ENCODE measurements at regions not wholly inside any gene's neighbourhood (a gene's known extent, or its start where the extent isn't known, plus 50 kb on each side); places are given as distances from the start of the nearest gene placed in this dataset.

- no peak for DNase-seq
Measured at GRCh38 chr9:99555792-99556191, 265.9 kb upstream of the NR4A3 start.

- no peak for DNase-seq
Measured at GRCh38 chr9:99556998-99557397, 264.7 kb upstream of the NR4A3 start.

- DNase-seq = no peak
Measured at GRCh38 chr9:99557816-99558215, 263.9 kb upstream of the NR4A3 start.

GRCh38 chr9:99559776-99560175, 261.9 kb upstream of the NR4A3 start:
- no peak for DNase-seq

GRCh38 chr9:99560561-99560960, 261.1 kb upstream of the NR4A3 start:
- DNase-seq = no peak

- DNase-seq = no peak
Measured at GRCh38 chr9:99561509-99561917, 260.2 kb upstream of the NR4A3 start.

GRCh38 chr9:99561961-99562565, 259.6 kb upstream of the NR4A3 start:
- no peak for DNase-seq

GRCh38 chr9:99563364-99563763, 258.3 kb upstream of the NR4A3 start:
- no peak for DNase-seq

GRCh38 chr9:99565203-99565602, 256.5 kb upstream of the NR4A3 start:
- no peak for DNase-seq

GRCh38 chr9:99567436-99567835, 254.2 kb upstream of the NR4A3 start:
- DNase-seq = no peak

- no peak for DNase-seq
Measured at GRCh38 chr9:99569840-99570239, 251.8 kb upstream of the NR4A3 start.

GRCh38 chr9:99572567-99572966, 249.1 kb upstream of the NR4A3 start:
- no peak for DNase-seq

- DNase-seq = no peak
Measured at GRCh38 chr9:99573085-99573484, 248.6 kb upstream of the NR4A3 start.

- DNase-seq = no peak
Measured at GRCh38 chr9:99573886-99574285, 247.8 kb upstream of the NR4A3 start.

- DNase-seq = no peak
Measured at GRCh38 chr9:99576002-99576401, 245.7 kb upstream of the NR4A3 start.

- DNase-seq = no peak
Measured at GRCh38 chr9:99576876-99577275, 244.8 kb upstream of the NR4A3 start.

- no peak for DNase-seq
Measured at GRCh38 chr9:99577351-99577750, 244.3 kb upstream of the NR4A3 start.

- DNase-seq = no peak
Measured at GRCh38 chr9:99578666-99579065, 243.0 kb upstream of the NR4A3 start.

- no peak for DNase-seq
Measured at GRCh38 chr9:99579964-99580363, 241.7 kb upstream of the NR4A3 start.

- DNase-seq = no peak
Measured at GRCh38 chr9:99582814-99583213, 238.9 kb upstream of the NR4A3 start.

- DNase-seq = no peak
Measured at GRCh38 chr9:99588299-99588698, 233.4 kb upstream of the NR4A3 start.

- no peak for DNase-seq
Measured at GRCh38 chr9:99588747-99589146, 232.9 kb upstream of the NR4A3 start.

- DNase-seq = no peak
Measured at GRCh38 chr9:99590410-99590809, 231.3 kb upstream of the NR4A3 start.

GRCh38 chr9:99590840-99591239, 230.8 kb upstream of the NR4A3 start:
- DNase-seq = no peak

GRCh38 chr9:99591770-99592169, 229.9 kb upstream of the NR4A3 start:
- no peak for DNase-seq
